Ishikawa (cell line): ENCODE measurements at regions not wholly inside any gene's neighbourhood (a gene's known extent, or its start where the extent isn't known, plus 50 kb on each side); places are given as distances from the start of the nearest gene placed in this dataset.

Experiments used
- CEBPB ChIP-seq: IDR thresholded peaks from 2 replicates; pipeline ENCODE4 v1.6.1; 2012
- EP300 ChIP-seq: IDR thresholded peaks from 2 replicates; pipeline ENCODE4 v1.6.1; 2012; ENCODE audit warnings: borderline replicate concordance
- MAX ChIP-seq: IDR thresholded peaks from 2 replicates; pipeline ENCODE4 v1.6.1; 2012
- TAF1 ChIP-seq: IDR thresholded peaks from 2 replicates; pipeline ENCODE4 v1.6.1; 2012; ENCODE audit warnings: low read depth, mild to moderate bottlenecking
- USF1 ChIP-seq: IDR thresholded peaks from 2 replicates; pipeline ENCODE4 v1.6.1; 2012

- TF ChIP-seq MAX: no peak
- TF ChIP-seq USF1: no peak
- no peak for TF ChIP-seq TAF1
- TF ChIP-seq EP300: no peak
- TF ChIP-seq CEBPB: no peak
These were observed 2085.0 kb downstream of the NCAM2 start for GRCh38 chr21:23083242-23083641.
